ENCODE measurements at regions not wholly inside any gene's neighbourhood (a gene's known extent, or its start where the extent isn't known, plus 50 kb on each side); places are given as distances from the start of the nearest gene placed in this dataset.

- TF ChIP-seq CTCF (IDR thresholded peaks at IDR 0.05) (no peak), POLR2A (IDR thresholded peaks at IDR 0.05; ENCODE audit: low read depth) (no peak)
These were observed 97.1 kb upstream of the PLEKHG7 start for GRCh38 chr12:92605621-92606170.
